Stimulated activated CD4-positive, alpha-beta T cell treated with anti-CD3 and anti-CD28 coated beads, Interleukin-15, amount 100 ng/mL, for 48 hours (primary cell): ENCODE measurements at regions not wholly inside any gene's neighbourhood (a gene's known extent, or its start where the extent isn't known, plus 50 kb on each side); places are given as distances from the start of the nearest gene placed in this dataset.
"Not testable (repeated sequence)": the region's sequence is repeated elsewhere in the genome, so short reads cannot be mapped to it uniquely, and the experiment has no call there.

ENCODE experiments used
- DNase-seq, 2 donors: peaks; one replicate each; pipeline ENCODE4 v3.0.0-alpha.2; 2020; ENCODE audit warnings: low read depth in 2 of 2

GRCh38 chr14:71240171-71240570, 332.9 kb downstream of the PCNX1 start:
- no peak for DNase-seq

GRCh38 chr14:71240866-71241520, 333.7 kb downstream of the PCNX1 start:
- no peak for DNase-seq

GRCh38 chr14:71242237-71242748, 335.0 kb downstream of the PCNX1 start:
- no peak for DNase-seq

GRCh38 chr14:71243697-71244096, 336.4 kb downstream of the PCNX1 start:
- no peak for DNase-seq

GRCh38 chr14:71244341-71244740, 337.1 kb downstream of the PCNX1 start:
- DNase-seq: no peak

- DNase-seq: no peak
These were observed 338.6 kb downstream of the PCNX1 start for GRCh38 chr14:71245659-71246361.

- DNase-seq: no peak
These were observed 339.3 kb downstream of the PCNX1 start for GRCh38 chr14:71246539-71246938.

GRCh38 chr14:71247106-71247505, 339.8 kb downstream of the PCNX1 start:
- DNase-seq: no peak

GRCh38 chr14:71248194-71248593, 340.9 kb downstream of the PCNX1 start:
- no peak for DNase-seq

GRCh38 chr14:71250347-71250746, 343.1 kb downstream of the PCNX1 start:
- DNase-seq: no peak

GRCh38 chr14:71250791-71251190, 343.5 kb downstream of the PCNX1 start:
- no peak for DNase-seq

- not testable (repeated sequence) for DNase-seq
These were observed 346.9 kb downstream of the PCNX1 start for GRCh38 chr14:71254091-71254719.

- DNase-seq: no peak
These were observed 353.9 kb downstream of the PCNX1 start for GRCh38 chr14:71261206-71261605.

GRCh38 chr14:71262441-71262840, 355.2 kb downstream of the PCNX1 start:
- DNase-seq: no peak

- DNase-seq: no peak
These were observed 357.0 kb downstream of the PCNX1 start for GRCh38 chr14:71264260-71264659.

GRCh38 chr14:71267007-71267513, 359.8 kb downstream of the PCNX1 start:
- DNase-seq: peak in 1 of 2 donors; percentile 2

- DNase-seq: no peak
These were observed 360.4 kb downstream of the PCNX1 start for GRCh38 chr14:71267691-71268090.

GRCh38 chr14:71270111-71270510, 362.9 kb downstream of the PCNX1 start:
- DNase-seq: no peak

- no peak for DNase-seq
These were observed 364.1 kb downstream of the PCNX1 start for GRCh38 chr14:71271166-71271945.

GRCh38 chr14:71273366-71273765, 366.1 kb downstream of the PCNX1 start:
- no peak for DNase-seq

GRCh38 chr14:71284048-71284447, 376.8 kb downstream of the PCNX1 start:
- no peak for DNase-seq

- DNase-seq: no peak
These were observed 378.9 kb downstream of the PCNX1 start for GRCh38 chr14:71286126-71286525.
